RPMI8226 (cell line): ENCODE measurements at regions not wholly inside any gene's neighbourhood (a gene's known extent, or its start where the extent isn't known, plus 50 kb on each side); places are given as distances from the start of the nearest gene placed in this dataset.

ENCODE experiments used
- DNase-seq: peaks from one replicate; pipeline ENCODE4 v3.0.0-alpha.2; 2015

GRCh38 chr5:8241558-8241957 lies 372.6 kb downstream of the MTRR start:
- DNase-seq: no peak

GRCh38 chr5:8247049-8247899 lies 378.3 kb downstream of the MTRR start:
- DNase-seq: no peak

GRCh38 chr5:8253376-8253775 lies 384.4 kb downstream of the MTRR start:
- no peak for DNase-seq

GRCh38 chr5:8254674-8255073 lies 385.7 kb downstream of the MTRR start:
- no peak for DNase-seq

GRCh38 chr5:8258801-8259200 lies 389.9 kb downstream of the MTRR start:
- no peak for DNase-seq

- no peak for DNase-seq
Measured at GRCh38 chr5:8270246-8270645, 401.3 kb downstream of the MTRR start.

GRCh38 chr5:8280711-8281363 lies 411.9 kb downstream of the MTRR start:
- no peak for DNase-seq

- DNase-seq: no peak
Measured at GRCh38 chr5:8288334-8288733, 419.4 kb downstream of the MTRR start.

GRCh38 chr5:8288897-8289516 lies 420.1 kb downstream of the MTRR start:
- DNase-seq: no peak

- no peak for DNase-seq
Measured at GRCh38 chr5:8289779-8290178, 420.8 kb downstream of the MTRR start.

GRCh38 chr5:8290721-8291120 lies 421.8 kb downstream of the MTRR start:
- DNase-seq: no peak

GRCh38 chr5:8291641-8292040 lies 422.7 kb downstream of the MTRR start:
- no peak for DNase-seq

GRCh38 chr5:8295141-8295540 lies 426.2 kb downstream of the MTRR start:
- DNase-seq: no peak

GRCh38 chr5:8299716-8300115 lies 430.8 kb downstream of the MTRR start:
- DNase-seq: no peak

- DNase-seq: no peak
Measured at GRCh38 chr5:8304341-8304740, 435.4 kb downstream of the MTRR start.

GRCh38 chr5:8306288-8306896 lies 437.4 kb downstream of the MTRR start:
- DNase-seq: no peak

- no peak for DNase-seq
Measured at GRCh38 chr5:8314965-8315364, 446.0 kb downstream of the MTRR start.

- DNase-seq: no peak
Measured at GRCh38 chr5:8316608-8317280, 447.8 kb downstream of the MTRR start.

GRCh38 chr5:8317335-8317734 lies 448.4 kb downstream of the MTRR start:
- no peak for DNase-seq

- DNase-seq: no peak
Measured at GRCh38 chr5:8320244-8320643, 451.3 kb downstream of the MTRR start.

GRCh38 chr5:8321272-8321671 lies 452.3 kb downstream of the MTRR start:
- no peak for DNase-seq

- DNase-seq: no peak
Measured at GRCh38 chr5:8322484-8322883, 453.5 kb downstream of the MTRR start.

GRCh38 chr5:8327016-8327415 lies 458.1 kb downstream of the MTRR start:
- DNase-seq: no peak
